Choroid plexus epithelial cell (primary cell): ENCODE measurements at regions not wholly inside any gene's neighbourhood (a gene's known extent, or its start where the extent isn't known, plus 50 kb on each side); places are given as distances from the start of the nearest gene placed in this dataset.

ENCODE experiments used
- DNase-seq: peaks from one replicate; pipeline ENCODE4 v3.0.0-alpha.2; 2010; ENCODE audit warnings: low read depth
- H3K4me3 ChIP-seq: 2 replicates; pipeline ENCODE4 v1.5.1; 2011; ENCODE audit warnings: low read depth, mild to moderate bottlenecking, control low read depth, low read length, moderate library complexity
- CTCF ChIP-seq: conservative IDR thresholded peaks from 2 replicates; pipeline ENCODE4 v1.5.1; 2011; ENCODE audit warnings: low read depth, mild to moderate bottlenecking, control low read depth, inconsistent platforms, low read length, moderate library complexity

GRCh38 chr4:125388613-125389012 is 73.9 kb downstream of the FAT4 start:
- H3K4me3 ChIP-seq, result no peak overlapping the region
- no peak for TF ChIP-seq CTCF
- DNase-seq, result peak; percentile 86

- no peak for TF ChIP-seq CTCF
- peak overlapping the region; percentile 31 for H3K4me3 ChIP-seq
- peak; percentile 94 for DNase-seq
These were observed 75.0 kb downstream of the FAT4 start for GRCh38 chr4:125389713-125390112.

GRCh38 chr4:125390126-125390525 is 75.4 kb downstream of the FAT4 start:
- TF ChIP-seq CTCF, result no peak
- peak overlapping the region; percentile 31 for H3K4me3 ChIP-seq
- DNase-seq, result peak; percentile 88

GRCh38 chr4:125390727-125391126 is 76.0 kb downstream of the FAT4 start:
- TF ChIP-seq CTCF, result no peak
- no peak overlapping the region for H3K4me3 ChIP-seq
- no peak for DNase-seq

- H3K4me3 ChIP-seq, result no peak overlapping the region
- no peak for TF ChIP-seq CTCF
These were observed 77.9 kb downstream of the FAT4 start for GRCh38 chr4:125392694-125393093.

GRCh38 chr4:125393825-125394224 is 79.1 kb downstream of the FAT4 start:
- H3K4me3 ChIP-seq, result no peak overlapping the region
- no peak for TF ChIP-seq CTCF
- DNase-seq, result no peak

More at GRCh38 chr4:125392694-125393093, 77.9 kb downstream of the FAT4 start:
- no peak for DNase-seq

GRCh38 chr4:125397226-125397625 is 82.5 kb downstream of the FAT4 start:
- DNase-seq, result no peak
- H3K4me3 ChIP-seq, result no peak overlapping the region
- no peak for TF ChIP-seq CTCF
